ENCODE measurements at regions not wholly inside any gene's neighbourhood (a gene's known extent, or its start where the extent isn't known, plus 50 kb on each side); places are given as distances from the start of the nearest gene placed in this dataset.

- Histone ChIP-seq H3K27me3 (ENCODE audit: insufficient read depth, low read depth) (no peaks in the 10 kb centered on the region), H3K27ac (no peak overlapping the region), H3K4me1 (ENCODE audit: low read depth, poor library complexity, severe bottlenecking) (peaks cover 11% of the 10 kb centered on the region), H3K36me3 (ENCODE audit: insufficient read depth) (no peaks in the 10 kb centered on the region), H3K9ac (no peak overlapping the region), H3K4me2 (no peak overlapping the region), H3K79me2 (ENCODE audit: insufficient read depth, low read depth) (no peaks in the 10 kb centered on the region), H4K20me1 (ENCODE audit: insufficient read depth) (no peaks in the 10 kb centered on the region), H2AFZ (ENCODE audit: low read depth) (no peak overlapping the region), H3K4me3 (IDR thresholded peaks at IDR 0.05; ENCODE audit: insufficient read depth, low read depth, low read length) (no peak overlapping the region)
- TF ChIP-seq, protein P1, sequence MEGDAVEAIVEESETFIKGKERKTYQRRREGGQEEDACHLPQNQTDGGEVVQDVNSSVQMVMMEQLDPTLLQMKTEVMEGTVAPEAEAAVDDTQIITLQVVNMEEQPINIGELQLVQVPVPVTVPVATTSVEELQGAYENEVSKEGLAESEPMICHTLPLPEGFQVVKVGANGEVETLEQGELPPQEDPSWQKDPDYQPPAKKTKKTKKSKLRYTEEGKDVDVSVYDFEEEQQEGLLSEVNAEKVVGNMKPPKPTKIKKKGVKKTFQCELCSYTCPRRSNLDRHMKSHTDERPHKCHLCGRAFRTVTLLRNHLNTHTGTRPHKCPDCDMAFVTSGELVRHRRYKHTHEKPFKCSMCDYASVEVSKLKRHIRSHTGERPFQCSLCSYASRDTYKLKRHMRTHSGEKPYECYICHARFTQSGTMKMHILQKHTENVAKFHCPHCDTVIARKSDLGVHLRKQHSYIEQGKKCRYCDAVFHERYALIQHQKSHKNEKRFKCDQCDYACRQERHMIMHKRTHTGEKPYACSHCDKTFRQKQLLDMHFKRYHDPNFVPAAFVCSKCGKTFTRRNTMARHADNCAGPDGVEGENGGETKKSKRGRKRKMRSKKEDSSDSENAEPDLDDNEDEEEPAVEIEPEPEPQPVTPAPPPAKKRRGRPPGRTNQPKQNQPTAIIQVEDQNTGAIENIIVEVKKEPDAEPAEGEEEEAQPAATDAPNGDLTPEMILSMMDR (conservative IDR thresholded peaks at IDR 0.05; ENCODE audit: low read depth, low read length), result no peak
Measured at GRCh38 chr6:145081677-145082076, 653.6 kb downstream of the EPM2A start.

- H3K27ac ChIP-seq, result no peak overlapping the region
- H3K9ac ChIP-seq, result no peak overlapping the region
- H3K4me1 ChIP-seq (ENCODE audit: low read depth, poor library complexity, severe bottlenecking), result peaks cover 18% of the 10 kb centered on the region
- no peaks in the 10 kb centered on the region for H3K27me3 ChIP-seq (ENCODE audit: insufficient read depth, low read depth)
- no peaks in the 10 kb centered on the region for H3K36me3 ChIP-seq (ENCODE audit: insufficient read depth)
- H3K4me3 ChIP-seq (IDR thresholded peaks at IDR 0.05; ENCODE audit: insufficient read depth, low read depth, low read length), result no peak overlapping the region
- no peaks in the 10 kb centered on the region for H4K20me1 ChIP-seq (ENCODE audit: insufficient read depth)
- H2AFZ ChIP-seq (ENCODE audit: low read depth), result no peak overlapping the region
- H3K4me2 ChIP-seq, result no peak overlapping the region
- TF ChIP-seq, protein P1 (conservative IDR thresholded peaks at IDR 0.05; ENCODE audit: low read depth, low read length), result no peak
- no peaks in the 10 kb centered on the region for H3K79me2 ChIP-seq (ENCODE audit: insufficient read depth, low read depth)
Measured at GRCh38 chr6:145082359-145082758, 653.0 kb downstream of the EPM2A start.

- H3K4me3 ChIP-seq (IDR thresholded peaks at IDR 0.05; ENCODE audit: insufficient read depth, low read depth, low read length), result no peak overlapping the region
- no peaks in the 10 kb centered on the region for H3K27me3 ChIP-seq (ENCODE audit: insufficient read depth, low read depth)
- no peaks in the 10 kb centered on the region for H3K79me2 ChIP-seq (ENCODE audit: insufficient read depth, low read depth)
- no peak overlapping the region for H3K4me2 ChIP-seq
- peaks cover 25% of the 10 kb centered on the region for H3K4me1 ChIP-seq (ENCODE audit: low read depth, poor library complexity, severe bottlenecking)
- H3K36me3 ChIP-seq (ENCODE audit: insufficient read depth), result no peaks in the 10 kb centered on the region
- no peak overlapping the region for H3K27ac ChIP-seq
- no peak overlapping the region for H3K9ac ChIP-seq
- H4K20me1 ChIP-seq (ENCODE audit: insufficient read depth), result no peaks in the 10 kb centered on the region
- H2AFZ ChIP-seq (ENCODE audit: low read depth), result no peak overlapping the region
- TF ChIP-seq, protein P1 (conservative IDR thresholded peaks at IDR 0.05; ENCODE audit: low read depth, low read length), result no peak
Measured at GRCh38 chr6:145086197-145086596, 649.1 kb downstream of the EPM2A start.

DNA sequence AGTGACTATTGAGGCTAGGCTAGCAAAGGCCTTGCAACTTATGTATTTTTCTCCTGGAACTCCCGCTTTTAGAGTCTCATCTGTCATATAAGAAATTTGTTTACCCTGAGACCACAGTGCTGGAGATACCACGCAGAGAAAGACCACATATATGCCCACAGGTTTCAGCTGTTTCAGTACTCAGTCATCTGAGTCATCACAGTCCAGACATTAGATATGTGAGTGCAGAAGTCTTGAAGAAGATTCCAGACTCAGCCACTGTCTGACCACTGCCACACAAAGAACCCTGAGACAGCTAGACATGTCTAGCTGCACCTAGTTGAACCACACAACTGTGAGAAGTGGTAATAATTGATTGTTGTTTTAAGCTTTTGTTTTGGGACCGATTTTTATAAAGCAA, 648.3 kb downstream of the EPM2A start:
- H3K27me3 ChIP-seq (ENCODE audit: insufficient read depth, low read depth), result no peaks in the 10 kb centered on the region
- H3K27ac ChIP-seq, result peak overlapping the region; percentile 15; the same call in 1 of the 2 replicates
- H3K4me3 ChIP-seq (IDR thresholded peaks at IDR 0.05; ENCODE audit: insufficient read depth, low read depth, low read length), result no peak overlapping the region
- no peak overlapping the region for H3K9ac ChIP-seq
- TF ChIP-seq, protein P1 (conservative IDR thresholded peaks at IDR 0.05; ENCODE audit: low read depth, low read length), result no peak
- H2AFZ ChIP-seq (ENCODE audit: low read depth), result no peak overlapping the region
- no peaks in the 10 kb centered on the region for H3K36me3 ChIP-seq (ENCODE audit: insufficient read depth)
- H3K4me1 ChIP-seq (ENCODE audit: low read depth, poor library complexity, severe bottlenecking), result peaks cover 25% of the 10 kb centered on the region
- H4K20me1 ChIP-seq (ENCODE audit: insufficient read depth), result no peaks in the 10 kb centered on the region
- 0 out of 2 replicates have a peak overlapping the region, but pooled peaks have one; percentile 16 for H3K4me2 ChIP-seq
- no peaks in the 10 kb centered on the region for H3K79me2 ChIP-seq (ENCODE audit: insufficient read depth, low read depth)

All from KMS-11 (cell line).